Keratinocyte (primary cell): ENCODE measurements at regions not wholly inside any gene's neighbourhood (a gene's known extent, or its start where the extent isn't known, plus 50 kb on each side); places are given as distances from the start of the nearest gene placed in this dataset.

Source experiments
- CTCF ChIP-seq, 3 experiments: IDR thresholded peaks in 1 of 3; conservative IDR thresholded peaks in 1 of 3; optimal IDR thresholded peaks in 1 of 3; 2 replicates in 2 of 3; 3 replicates in 1 of 3; pipeline versions ENCODE3 to v1.5.1; 2011; ENCODE audit warnings: low read length in 3 of 3, mild to moderate bottlenecking in 3 of 3, moderate library complexity in 2 of 3, control low read depth in 1 of 3, inconsistent platforms in 1 of 3; ENCODE audit not compliant: insufficient read depth in 2 of 3; ENCODE audit errors: extremely low read depth in 1 of 3
- EZH2 ChIP-seq: IDR thresholded peaks from one replicate; pipeline ENCODE4 v1.6.1; 2012; ENCODE audit warnings: inconsistent platforms, mild to moderate bottlenecking, low read length, moderate library complexity

GRCh38 chr14:88933191-88933590 is 108.7 kb downstream of the TTC8 start:
- TF ChIP-seq CTCF (optimal IDR thresholded peaks at IDR 0.05 in 1 of 3, IDR thresholded peaks at IDR 0.05 in 1 of 3, conservative IDR thresholded peaks at IDR 0.05 in 1 of 3; ENCODE audit: extremely low read depth in 1 of 3, insufficient read depth in 2 of 3, low read length in 3 of 3) = no peak
- no peak for TF ChIP-seq EZH2
